SKM-1 (cell line): ENCODE measurements at regions not wholly inside any gene's neighbourhood (a gene's known extent, or its start where the extent isn't known, plus 50 kb on each side); places are given as distances from the start of the nearest gene placed in this dataset.

Experiments
- DNase-seq: peaks from one replicate; lab custom pipeline; 2025; ENCODE audit not compliant: unreplicated experiment; lab: John Stamatoyannopoulos, UW

- no peak for DNase-seq
These were observed 50.0 kb upstream of the TMEM178A start for GRCh38 chr2:39615675-39616074.
